OCI-LY7 (cell line): ENCODE measurements at regions not wholly inside any gene's neighbourhood (a gene's known extent, or its start where the extent isn't known, plus 50 kb on each side); places are given as distances from the start of the nearest gene placed in this dataset.

ENCODE experiments used
- BruUV-seq: library from RNA; stranded (reverse); fragments of 400-500 nt; replicated peaks from 2 replicates; lab custom pipeline; 2021; lab: Mats Ljungman, UMichigan
- CTCF ChIA-PET: fragments of 300-600 bp; sonication (Branson Sonifier 250); formaldehyde crosslinking; loops from one replicate; lab custom pipeline; 2022; ENCODE audit warnings: antibody characterized with exemption; ENCODE audit not compliant: unreplicated experiment; lab: Charles Lee
- POLR2A ChIA-PET: fragments of 300-600 bp; sonication (Branson Sonifier 250); formaldehyde crosslinking; loops from one replicate; lab custom pipeline; 2022; ENCODE audit warnings: antibody characterized with exemption; lab: Charles Lee
- DNase-seq: peaks from one replicate; pipeline ENCODE4 v3.0.0-alpha.2; 2015; ENCODE audit warnings: low spot score
- H2AFZ ChIP-seq: fragments of 200-600 bp; sonication (generic), shearing (Covaris generic); 2 replicates; pipeline ENCODE4 v1.6.1; 2014; ENCODE audit warnings: mild to moderate bottlenecking, antibody characterized with exemption, low read length, moderate library complexity
- H3K27ac ChIP-seq: fragments of 200-600 bp; sonication (generic); 2 replicates; pipeline ENCODE4 v1.5.1; 2014; ENCODE audit warnings: mixed run types, low read depth, mild to moderate bottlenecking, moderate library complexity, low read length, inconsistent platforms; ENCODE audit not compliant: poor library complexity, severe bottlenecking
- H3K36me3 ChIP-seq: fragments of 200-600 bp; sonication (generic); 2 replicates; pipeline ENCODE4 v1.6.1; 2014; ENCODE audit warnings: mild to moderate bottlenecking, antibody characterized with exemption, low read length, moderate library complexity, mixed read lengths; ENCODE audit not compliant: insufficient read depth
- H3K4me1 ChIP-seq: fragments of 200-600 bp; sonication (generic); 2 replicates; pipeline ENCODE4 v1.5.1; 2014; ENCODE audit warnings: mild to moderate bottlenecking, low read length; ENCODE audit not compliant: insufficient read depth, poor library complexity, severe bottlenecking
- H3K4me2 ChIP-seq: fragments of 200-600 bp; sonication (generic); 2 replicates; pipeline ENCODE4 v1.6.1; 2014; ENCODE audit warnings: mild to moderate bottlenecking, low read length
- H3K4me3 ChIP-seq: fragments of 200-600 bp; sonication (generic); 2 replicates; pipeline ENCODE4 v1.5.1; 2014; ENCODE audit warnings: mild to moderate bottlenecking, low read depth, low read length; ENCODE audit not compliant: poor library complexity, severe bottlenecking
- H3K79me2 ChIP-seq: fragments of 200-600 bp; sonication (generic); 2 replicates; pipeline ENCODE4 v1.6.1; 2016; ENCODE audit warnings: low read depth, mild to moderate bottlenecking, low read length, moderate library complexity, mixed read lengths; ENCODE audit not compliant: insufficient read depth
- H3K9me2 ChIP-seq: fragments of 200-600 bp; sonication (generic); 2 replicates; pipeline ENCODE4 v1.6.1; 2016; ENCODE audit warnings: mild to moderate bottlenecking, low read length, mixed read lengths; ENCODE audit not compliant: insufficient read depth
- H3K9me3 ChIP-seq: fragments of 200-600 bp; sonication (generic); 2 replicates; pipeline ENCODE4 v1.6.1; 2014; ENCODE audit warnings: mild to moderate bottlenecking, mixed run types, low read length, mixed read lengths
- H4K20me1 ChIP-seq: fragments of 200-600 bp; sonication (generic); 2 replicates; pipeline ENCODE4 v1.6.1; 2014; ENCODE audit warnings: mild to moderate bottlenecking, antibody characterized with exemption, low read length, moderate library complexity, mixed read lengths; ENCODE audit not compliant: insufficient read depth
- EZH2phosphoT487 ChIP-seq: fragments of 200-600 bp; sonication (generic); IDR thresholded peaks from 2 replicates; pipeline ENCODE4 v1.6.1; 2018; ENCODE audit warnings: low read depth, borderline replicate concordance, mild to moderate bottlenecking, mixed run types, antibody characterized with exemption, low read length, moderate library complexity, mixed read lengths
- intact Hi-C: fragments of 100-400 bp; cut with micrococcal nuclease; formaldehyde crosslinking; loops from one replicate; pipeline ENCODE4 v1.10.0; 2022; ENCODE audit not compliant: unreplicated experiment
- TF ChIP-seq, protein P1 (sequence below): fragments of 200-600 bp; sonication (generic); conservative IDR thresholded peaks from 2 replicates; pipeline ENCODE4 v1.5.1; 2014; ENCODE audit warnings: mild to moderate bottlenecking, antibody characterized with exemption, low read length, moderate library complexity, mixed read lengths

DNA sequence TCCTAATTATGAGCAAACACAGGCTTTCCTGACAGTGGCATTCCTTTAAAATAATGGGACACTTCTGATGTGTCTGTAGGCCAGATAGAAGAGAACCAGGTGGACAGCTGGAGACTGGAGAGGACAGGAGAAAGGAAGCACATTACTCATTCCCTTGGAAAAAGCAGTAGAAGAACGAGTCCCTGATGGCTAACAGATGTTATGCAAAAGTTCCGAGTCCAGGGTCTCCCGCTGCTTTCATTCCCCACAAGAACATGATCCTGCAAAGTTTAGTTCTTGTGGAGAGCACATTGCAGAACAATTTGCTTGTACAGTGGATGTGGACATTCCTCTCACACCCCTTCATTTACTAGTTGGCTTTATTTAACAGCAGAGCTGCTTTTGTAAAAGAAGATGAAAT is 137.6 kb downstream of the GPAM start:
- H3K9me2 ChIP-seq = no peaks in the 10 kb centered on the region
- intact Hi-C loops = no loop called here
- H3K27ac ChIP-seq = no peak overlapping the region
- no peaks in the 10 kb centered on the region for H3K36me3 ChIP-seq
- no peaks in the 10 kb centered on the region for H3K79me2 ChIP-seq
- no peaks in the 10 kb centered on the region for H3K4me1 ChIP-seq
- no peak for DNase-seq
- H3K4me2 ChIP-seq = no peak overlapping the region
- BruUV-seq = no TSS peak
- no peak overlapping the region for H3K4me3 ChIP-seq
- TF ChIP-seq EZH2phosphoT487 = no peak
- POLR2A ChIA-PET = interaction anchor here (1.1 kb wide), 1 partner anchor 11 kb away, joined by 3 read pairs; no protein-coding TSS in a partner anchor
- no peaks in the 10 kb centered on the region for H4K20me1 ChIP-seq
- CTCF ChIA-PET = no interaction called here
- H2AFZ ChIP-seq = no peak overlapping the region
- no peaks in the 10 kb centered on the region for H3K9me3 ChIP-seq

- no peaks in the 10 kb centered on the region for H3K9me3 ChIP-seq
- no peaks in the 10 kb centered on the region for H3K9me2 ChIP-seq
- no peak for TF ChIP-seq EZH2phosphoT487
- TF ChIP-seq, protein P1, sequence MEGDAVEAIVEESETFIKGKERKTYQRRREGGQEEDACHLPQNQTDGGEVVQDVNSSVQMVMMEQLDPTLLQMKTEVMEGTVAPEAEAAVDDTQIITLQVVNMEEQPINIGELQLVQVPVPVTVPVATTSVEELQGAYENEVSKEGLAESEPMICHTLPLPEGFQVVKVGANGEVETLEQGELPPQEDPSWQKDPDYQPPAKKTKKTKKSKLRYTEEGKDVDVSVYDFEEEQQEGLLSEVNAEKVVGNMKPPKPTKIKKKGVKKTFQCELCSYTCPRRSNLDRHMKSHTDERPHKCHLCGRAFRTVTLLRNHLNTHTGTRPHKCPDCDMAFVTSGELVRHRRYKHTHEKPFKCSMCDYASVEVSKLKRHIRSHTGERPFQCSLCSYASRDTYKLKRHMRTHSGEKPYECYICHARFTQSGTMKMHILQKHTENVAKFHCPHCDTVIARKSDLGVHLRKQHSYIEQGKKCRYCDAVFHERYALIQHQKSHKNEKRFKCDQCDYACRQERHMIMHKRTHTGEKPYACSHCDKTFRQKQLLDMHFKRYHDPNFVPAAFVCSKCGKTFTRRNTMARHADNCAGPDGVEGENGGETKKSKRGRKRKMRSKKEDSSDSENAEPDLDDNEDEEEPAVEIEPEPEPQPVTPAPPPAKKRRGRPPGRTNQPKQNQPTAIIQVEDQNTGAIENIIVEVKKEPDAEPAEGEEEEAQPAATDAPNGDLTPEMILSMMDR = no peak
- no peak overlapping the region for H3K27ac ChIP-seq
- no peak overlapping the region for H3K4me3 ChIP-seq
- BruUV-seq = no TSS peak
- no peak overlapping the region for H3K4me2 ChIP-seq
- no peak for DNase-seq
- ChIA-PET POLR2A (no interaction called here), CTCF (no interaction called here)
- no peaks in the 10 kb centered on the region for H3K4me1 ChIP-seq
- no peaks in the 10 kb centered on the region for H3K79me2 ChIP-seq
- H3K36me3 ChIP-seq = no peaks in the 10 kb centered on the region
- intact Hi-C loops = no loop called here
- no peak overlapping the region for H2AFZ ChIP-seq
- H4K20me1 ChIP-seq = no peaks in the 10 kb centered on the region
Measured at GRCh38 chr10:112047674-112048073, 135.9 kb downstream of the GPAM start.

- no peaks in the 10 kb centered on the region for H3K36me3 ChIP-seq
- DNase-seq = no peak
- H3K4me1 ChIP-seq = no peaks in the 10 kb centered on the region
- H3K4me3 ChIP-seq = no peak overlapping the region
- intact Hi-C loops = no loop called here
- TF ChIP-seq EZH2phosphoT487 = no peak
- TF ChIP-seq, protein P1 = no peak
- BruUV-seq = no TSS peak
- H2AFZ ChIP-seq = no peak overlapping the region
- no peaks in the 10 kb centered on the region for H3K9me2 ChIP-seq
- no peaks in the 10 kb centered on the region for H3K79me2 ChIP-seq
- CTCF ChIA-PET = no interaction called here
- no peak overlapping the region for H3K27ac ChIP-seq
- no peaks in the 10 kb centered on the region for H3K9me3 ChIP-seq
- POLR2A ChIA-PET = no interaction called here
- no peaks in the 10 kb centered on the region for H4K20me1 ChIP-seq
- H3K4me2 ChIP-seq = no peak overlapping the region
Measured at GRCh38 chr10:112052166-112052565, 131.4 kb downstream of the GPAM start.
